SK-N-MC (cell line): ENCODE measurements at regions not wholly inside any gene's neighbourhood (a gene's known extent, or its start where the extent isn't known, plus 50 kb on each side); places are given as distances from the start of the nearest gene placed in this dataset.

Experiments used
- EZH2 ChIP-seq: fragments of 200-600 bp; sonication (generic); IDR thresholded peaks from one replicate; pipeline ENCODE4 v1.6.1; 2017; ENCODE audit warnings: antibody characterized with exemption
- POLR2AphosphoS5 ChIP-seq: IDR thresholded peaks from 2 replicates; pipeline ENCODE4 v1.6.1; 2012; ENCODE audit warnings: mild to moderate bottlenecking, low read depth, low read length, borderline replicate concordance

DNA sequence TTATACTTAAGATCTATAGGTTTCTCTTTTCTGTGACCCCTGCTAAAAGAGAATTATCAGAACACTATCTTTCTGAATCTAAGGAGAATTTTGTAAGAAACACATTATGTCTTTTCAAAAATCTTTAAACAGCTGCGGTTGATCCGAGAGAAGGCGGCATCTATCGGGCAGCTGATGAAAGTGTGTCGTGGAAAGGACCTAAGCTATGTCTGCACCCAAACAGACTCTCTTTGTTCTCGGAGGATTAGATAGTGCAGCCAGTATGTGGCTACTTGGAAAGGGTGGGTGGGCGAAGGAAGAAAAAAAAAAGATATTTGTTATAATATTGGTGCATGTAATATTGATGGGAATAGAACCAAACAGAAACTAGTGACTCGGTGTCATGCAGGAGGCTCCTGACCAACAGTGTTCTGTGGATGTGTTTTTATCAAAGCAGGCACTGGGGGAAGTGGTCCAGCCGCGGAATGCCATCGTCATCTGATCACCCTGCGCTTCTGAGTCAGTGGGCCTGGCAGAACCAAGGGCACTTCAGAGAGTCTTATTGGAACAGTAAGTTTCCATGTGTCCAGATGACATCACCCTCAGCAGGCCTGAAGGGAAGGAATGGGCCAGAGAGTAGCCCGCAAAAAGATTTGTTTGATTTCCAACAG, 509.7 kb upstream of the AKR1E2 start:
- TF ChIP-seq POLR2AphosphoS5 (no peak), EZH2 (no peak)
